NCI-H2081 (cell line): ENCODE measurements at regions not wholly inside any gene's neighbourhood (a gene's known extent, or its start where the extent isn't known, plus 50 kb on each side); places are given as distances from the start of the nearest gene placed in this dataset.
A peak's percentile ranks its signal among the peaks of the same experiment; 100 is the strongest.
"Not testable (repeated sequence)": the region's sequence is repeated elsewhere in the genome, so short reads cannot be mapped to it uniquely, and the experiment has no call there.

ENCODE experiments used
- DNase-seq, 2 experiments: peaks; one replicate each; lab custom pipeline; 2025; lab: John Stamatoyannopoulos, UW

DNA sequence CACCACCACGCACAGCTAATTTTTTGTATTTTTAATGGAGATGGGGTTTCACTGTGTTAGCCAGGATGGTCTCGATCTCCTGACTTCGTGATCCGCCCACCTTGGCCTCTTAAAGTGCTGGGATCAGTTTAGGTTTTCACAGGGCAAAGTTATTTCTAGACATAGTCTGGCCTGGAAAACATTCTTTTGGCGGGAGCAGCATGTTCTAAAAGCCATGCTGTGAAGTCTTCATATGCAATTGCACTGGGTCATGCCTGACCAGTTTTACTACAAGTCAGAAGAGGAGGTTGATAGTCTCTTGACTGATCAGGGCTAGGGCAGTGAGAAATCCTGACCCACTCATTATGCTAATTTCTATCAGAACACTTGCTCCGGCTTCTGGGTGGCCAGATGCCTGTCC, 131.6 kb upstream of the POU3F1 start:
- DNase-seq, result no peak

DNA sequence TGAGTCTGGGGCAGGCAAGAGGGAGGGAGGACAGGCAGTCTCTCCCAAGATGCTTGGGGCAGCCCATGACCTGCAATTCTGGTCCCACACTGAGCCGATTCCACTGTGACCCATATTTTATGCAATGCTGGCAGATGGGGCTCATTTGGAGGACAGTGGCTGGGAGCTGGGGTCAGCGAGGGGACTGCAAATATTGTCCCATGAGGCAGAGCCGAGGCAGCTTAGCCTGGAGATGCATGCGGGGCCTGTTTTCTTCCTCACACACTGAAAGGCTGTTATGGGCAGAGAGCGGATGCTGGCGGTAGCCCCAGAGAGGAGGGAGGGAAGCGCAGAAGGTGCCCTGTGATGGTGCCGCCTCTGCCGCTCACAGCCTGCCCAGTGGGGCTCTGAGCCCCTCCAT, 128.5 kb upstream of the POU3F1 start:
- no peak for DNase-seq

DNA sequence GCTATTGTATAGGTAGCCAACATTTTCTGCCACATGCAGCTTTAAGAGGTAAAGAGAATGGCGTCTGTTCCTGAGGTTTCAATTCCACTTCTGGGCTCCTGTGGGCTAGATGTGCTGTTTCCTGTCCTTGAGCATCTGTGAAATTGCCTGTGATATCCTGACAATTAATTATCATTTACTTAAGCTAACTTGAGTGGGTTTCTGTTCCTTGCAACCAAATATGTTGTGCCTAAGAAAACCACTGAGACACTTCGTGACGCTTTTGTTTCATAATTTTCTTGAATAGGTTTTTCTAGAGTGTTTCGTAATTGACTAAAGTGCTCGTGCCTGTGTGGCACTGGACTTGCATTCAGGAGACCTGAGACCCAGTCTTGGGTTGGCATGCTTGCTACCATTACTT, 127.3 kb upstream of the POU3F1 start:
- no peak for DNase-seq

DNA sequence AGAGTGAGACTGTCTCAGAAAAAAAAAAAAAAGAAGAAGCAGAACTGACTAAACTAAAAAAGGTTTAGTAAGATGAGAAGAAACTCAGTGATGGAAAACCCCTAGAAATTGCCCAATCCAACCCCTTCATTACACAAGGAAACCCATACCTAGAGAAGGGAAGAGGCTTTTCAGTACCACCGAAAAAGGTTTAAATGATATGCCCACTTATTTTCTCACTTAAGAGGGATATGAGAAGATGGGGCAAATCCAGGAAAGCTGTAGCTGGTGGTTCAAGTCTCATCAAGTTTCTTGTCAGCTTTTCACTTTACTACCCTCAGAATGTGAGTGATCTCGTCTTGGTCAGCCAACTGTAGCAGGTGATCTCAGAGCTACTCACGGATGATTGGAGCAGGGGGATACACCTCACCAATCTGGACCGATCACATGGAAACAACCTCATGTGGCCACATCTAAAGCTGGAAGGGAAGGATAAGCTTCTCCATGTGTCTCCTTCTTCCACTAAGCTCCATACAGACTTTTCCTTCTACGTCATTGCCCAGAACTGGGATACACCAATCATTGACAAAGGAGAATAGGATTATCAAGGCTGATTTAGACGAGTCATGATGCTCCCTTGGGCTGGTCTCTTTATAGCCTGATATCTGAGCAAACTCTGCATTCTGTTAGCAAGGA, 126.7 kb upstream of the POU3F1 start:
- no peak for DNase-seq

DNA sequence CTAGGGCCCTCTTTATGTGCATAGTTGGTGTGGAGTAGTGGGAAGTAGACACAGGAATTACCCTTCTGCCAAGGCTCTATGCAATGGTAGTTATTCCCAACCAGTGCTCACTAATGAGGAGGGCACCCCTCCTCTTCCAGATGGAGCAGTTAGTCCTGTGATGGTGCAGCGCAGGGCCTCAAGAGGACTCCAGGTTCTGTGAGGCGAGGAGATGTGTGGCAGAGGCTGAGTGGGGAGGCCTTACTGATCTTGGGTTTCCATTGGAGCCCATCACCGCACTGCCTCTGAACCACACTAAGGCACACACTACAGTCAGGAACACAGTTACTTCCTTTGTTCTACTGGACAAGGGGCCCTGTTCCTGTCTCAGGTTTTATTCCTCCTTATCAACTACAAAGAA, 122.5 kb upstream of the POU3F1 start:
- DNase-seq, result no peak

DNA sequence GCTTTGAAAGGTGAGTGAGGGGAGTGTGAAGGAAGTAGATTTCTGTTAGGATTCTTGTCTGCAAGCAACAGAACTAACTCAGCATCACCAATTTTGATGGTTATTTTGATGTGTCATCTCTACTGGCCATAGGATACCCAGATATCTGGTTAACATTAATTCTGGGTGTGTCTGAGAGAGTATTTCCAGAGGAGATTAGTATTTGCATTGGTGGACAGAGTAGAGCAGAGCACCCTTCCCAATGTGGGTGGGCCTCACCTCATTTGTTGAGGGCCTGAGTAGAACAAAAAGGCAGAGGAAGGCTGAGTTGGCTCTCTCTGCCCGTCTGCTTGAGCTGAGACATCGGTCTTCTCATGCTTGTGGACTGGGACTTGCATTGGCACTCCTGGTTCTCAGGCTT, 121.8 kb upstream of the POU3F1 start:
- DNase-seq, result no peak

DNA sequence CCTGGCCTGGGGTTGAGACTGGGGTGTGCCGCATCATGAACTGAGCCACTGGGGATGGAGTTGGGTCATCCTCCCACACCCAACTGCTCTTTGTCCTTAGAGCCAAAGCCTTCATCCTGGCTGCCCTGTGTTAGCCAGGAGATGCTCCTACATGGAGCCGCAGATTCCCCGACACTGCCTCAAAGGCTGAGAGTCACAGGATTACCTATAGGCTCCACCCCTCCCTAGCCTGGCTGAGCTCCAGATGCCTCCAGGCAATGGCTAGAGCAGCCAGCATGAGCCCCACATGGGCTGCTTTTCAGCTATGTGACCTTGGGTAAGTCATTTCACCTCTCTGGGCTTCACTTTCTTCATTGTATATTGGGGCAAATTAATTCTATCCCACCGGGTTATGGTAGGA, 119.9 kb upstream of the POU3F1 start:
- peak in 1 of 2 experiments; percentile 14 for DNase-seq

DNA sequence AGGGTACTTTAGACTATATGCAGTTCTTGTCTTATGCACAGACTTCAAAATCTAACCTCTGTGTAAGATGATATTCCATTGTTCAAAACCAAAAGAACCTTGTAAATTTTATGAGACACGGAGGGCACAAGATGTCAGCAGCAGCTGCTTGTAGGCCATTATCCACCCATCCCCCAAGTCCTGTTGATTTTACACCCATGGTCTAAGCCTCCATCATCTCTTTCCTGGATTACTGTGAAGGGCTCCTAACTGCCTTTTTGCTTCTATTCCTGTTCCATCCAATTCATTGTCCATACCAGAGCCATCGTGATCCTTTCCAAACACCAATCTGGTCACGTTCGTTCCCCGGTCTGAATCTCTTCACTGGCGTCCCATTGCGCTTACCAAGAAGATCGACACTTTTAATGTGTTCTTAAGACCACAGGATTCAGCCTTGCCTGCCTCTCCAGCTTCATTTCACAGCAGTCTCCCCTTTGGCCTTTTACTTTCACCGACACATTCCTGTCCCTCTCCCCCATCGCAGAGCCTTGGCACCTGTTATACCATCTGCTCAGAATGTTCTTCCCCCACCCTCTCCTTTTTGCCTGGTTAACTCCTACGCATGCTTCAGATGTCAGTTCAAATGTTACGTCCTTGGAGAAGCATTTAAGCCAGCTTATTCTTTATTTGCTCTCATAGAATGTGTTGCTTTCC, 107.3 kb upstream of the POU3F1 start:
- DNase-seq, result no peak

DNA sequence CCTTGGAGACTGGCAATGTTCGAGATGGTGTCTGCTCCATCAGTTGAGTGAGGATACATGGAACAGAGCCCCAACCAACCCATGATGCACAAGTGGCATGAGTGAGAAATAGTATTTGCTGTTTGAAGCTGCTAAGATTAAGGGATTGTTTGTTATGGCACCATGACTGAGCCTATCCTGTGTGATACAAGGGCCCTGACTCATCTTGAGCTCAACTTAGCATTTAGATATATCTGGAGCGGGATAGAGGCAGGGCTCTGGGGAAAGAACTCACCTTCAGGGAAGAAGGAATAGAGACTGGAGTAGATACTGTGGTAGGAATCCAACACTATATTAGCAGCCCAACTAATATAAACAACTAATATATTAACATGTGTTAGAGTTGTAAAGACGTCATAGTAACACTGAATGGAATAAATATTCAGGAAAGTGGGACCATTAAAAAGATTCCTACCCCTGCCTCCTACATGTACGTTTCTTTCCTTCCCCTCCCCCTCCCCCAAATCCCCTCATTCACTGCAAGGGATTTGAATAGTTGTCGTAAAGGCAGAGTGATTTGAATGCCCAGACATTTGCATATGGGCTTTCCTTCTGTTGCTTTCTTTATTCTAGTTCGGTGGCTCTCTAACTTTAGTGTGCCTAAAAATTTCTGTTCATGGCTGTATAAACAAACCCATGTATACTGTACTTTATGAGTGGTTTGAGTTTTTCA, 106.6 kb upstream of the POU3F1 start:
- DNase-seq, result no peak

DNA sequence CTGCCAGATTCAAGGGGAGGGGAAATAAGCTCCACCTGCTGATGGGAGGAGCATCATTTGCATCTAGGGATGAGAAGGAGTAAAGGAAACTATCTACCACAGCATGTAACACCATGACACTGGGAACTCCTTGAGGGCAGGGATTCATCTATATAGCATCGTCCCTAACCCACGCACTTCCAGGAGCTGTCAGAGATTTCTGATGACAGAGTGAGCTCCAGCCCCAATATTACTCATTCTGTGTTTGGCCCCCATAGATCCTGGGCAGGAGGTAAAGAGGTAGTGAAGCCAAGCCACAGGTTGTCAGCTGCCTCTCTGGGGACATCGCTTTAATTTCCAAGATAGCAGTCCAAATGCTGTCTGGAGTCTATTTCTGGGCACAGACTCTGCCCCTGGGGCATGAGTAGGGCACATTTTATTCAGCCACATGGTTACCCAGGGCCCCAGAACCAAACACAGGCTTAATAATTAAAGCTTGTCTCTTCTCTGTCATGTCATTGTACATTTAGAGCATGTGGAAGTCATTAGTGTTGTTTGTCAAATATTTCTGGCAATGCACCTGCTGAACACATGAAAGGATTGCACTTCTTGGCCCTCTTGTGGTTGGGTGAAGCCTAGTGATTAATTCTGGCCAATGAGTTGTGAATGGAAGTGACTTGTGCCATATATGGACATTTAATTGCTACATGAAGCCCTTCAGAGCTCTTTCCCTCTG, 105.9 kb upstream of the POU3F1 start:
- peak; percentile 93 to 99 for DNase-seq

DNA sequence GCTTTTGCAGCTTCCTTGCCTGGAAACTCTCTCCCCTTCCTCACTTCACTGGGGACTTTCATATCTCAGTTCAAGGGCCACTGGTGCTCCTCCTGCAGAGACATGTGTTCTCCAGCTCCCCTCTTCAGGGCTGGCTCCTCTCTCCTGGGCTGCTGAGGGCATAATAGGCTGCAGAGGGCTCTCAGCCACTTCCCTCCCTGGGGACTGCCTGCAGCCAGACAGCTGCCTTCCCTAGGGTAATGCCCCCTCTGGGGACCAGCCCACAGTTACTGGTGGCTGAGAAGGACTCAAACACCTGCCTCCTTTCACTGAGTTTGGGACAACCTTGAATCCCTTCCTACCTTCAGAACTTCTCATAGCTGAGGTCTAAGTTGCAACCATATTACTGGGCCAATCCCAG, 104.8 kb upstream of the POU3F1 start:
- peak in 1 of 2 experiments; percentile 58 for DNase-seq

DNA sequence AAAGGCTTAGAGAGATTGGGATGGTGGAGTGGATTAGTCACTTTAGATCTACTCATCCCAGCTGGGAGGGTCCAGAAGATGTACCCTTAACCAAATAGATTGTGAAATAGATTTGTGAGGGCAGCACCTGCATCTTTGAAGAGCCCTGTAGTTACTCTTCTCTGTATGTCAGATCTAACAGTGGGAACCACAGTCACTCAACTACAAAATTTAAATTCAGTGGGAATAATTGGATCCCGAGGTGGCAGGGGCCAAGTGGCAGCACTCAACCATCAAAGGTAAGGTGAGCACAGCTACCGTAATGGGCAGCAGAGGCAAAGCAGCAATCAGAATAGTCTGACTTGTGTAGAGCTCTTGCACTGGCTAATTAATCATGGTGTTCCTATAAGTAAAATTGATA, 99.5 kb upstream of the POU3F1 start:
- not testable (repeated sequence) for DNase-seq

DNA sequence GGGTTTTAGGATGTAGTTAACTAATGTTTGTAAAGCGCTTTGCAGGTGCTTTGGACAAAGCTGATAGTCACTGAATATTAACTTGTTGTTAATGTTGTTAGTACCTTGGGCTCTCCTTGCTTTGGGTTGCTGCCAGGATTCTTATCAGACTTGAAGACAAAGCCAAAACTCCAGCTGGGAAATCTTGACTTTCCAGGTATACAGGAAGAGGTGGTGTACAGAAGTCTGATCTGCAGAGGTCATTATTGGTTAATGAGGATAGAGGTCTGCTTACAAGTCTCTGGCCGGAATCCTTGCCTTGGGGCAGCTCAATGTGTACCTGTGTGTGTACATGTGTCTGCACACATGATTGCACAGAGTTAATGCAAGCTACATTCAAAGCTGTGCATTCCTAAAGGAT, 96.0 kb upstream of the POU3F1 start:
- DNase-seq, result no peak

DNA sequence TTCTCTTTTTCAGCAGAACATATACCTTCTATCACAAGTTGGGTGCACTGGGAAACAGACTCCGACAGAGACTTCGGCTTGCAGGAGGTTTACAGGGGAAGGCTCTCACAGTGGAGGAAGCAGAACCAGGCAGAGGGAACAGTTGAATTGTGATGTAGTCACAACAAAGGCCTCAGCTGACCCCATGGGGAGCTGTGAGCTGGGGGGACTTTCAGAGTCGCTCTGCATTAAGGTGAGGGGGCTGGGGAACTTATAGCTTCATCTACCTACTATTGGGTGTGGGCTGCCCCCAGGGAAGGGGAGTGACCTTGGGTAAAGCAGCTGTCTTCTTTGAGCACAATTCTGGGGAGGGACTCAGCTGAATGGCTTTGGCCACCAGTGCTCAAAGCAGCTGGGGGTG, 94.9 kb upstream of the POU3F1 start:
- no peak for DNase-seq

DNA sequence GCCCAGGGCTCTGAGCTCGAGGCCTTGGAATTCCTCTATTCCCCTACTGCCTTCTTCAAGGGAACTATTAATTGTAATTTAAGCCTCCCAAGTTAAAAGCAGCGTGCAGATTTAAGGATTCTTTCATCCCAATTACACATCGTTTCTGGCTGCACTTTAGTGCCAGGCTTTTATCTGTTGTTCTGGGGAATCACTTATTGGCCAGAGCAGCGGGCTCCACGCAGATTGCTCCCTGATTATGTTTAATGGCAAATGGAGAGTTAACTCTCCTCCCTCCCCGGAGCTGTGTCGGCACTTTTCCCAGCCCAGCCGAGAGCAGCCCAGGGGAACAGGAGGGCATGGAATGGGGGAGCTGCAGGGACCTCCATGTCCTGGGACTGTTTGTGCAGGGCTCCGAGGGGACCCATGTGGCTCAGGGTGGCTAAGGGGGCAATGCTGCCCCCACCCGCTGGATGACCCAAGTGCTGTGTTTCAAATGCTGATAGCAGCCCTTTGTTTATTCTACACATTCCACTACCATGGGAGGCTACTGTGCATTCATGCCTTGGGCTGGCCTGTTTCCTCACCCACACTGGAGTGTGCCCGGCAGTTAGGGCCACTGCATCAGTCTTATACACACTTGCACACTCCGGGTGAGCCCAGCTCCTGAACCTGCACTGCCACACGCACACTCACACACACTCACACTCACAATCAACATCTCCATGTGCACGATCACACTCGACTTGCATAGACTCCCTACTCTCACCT, 93.3 kb upstream of the POU3F1 start:
- no peak for DNase-seq

DNA sequence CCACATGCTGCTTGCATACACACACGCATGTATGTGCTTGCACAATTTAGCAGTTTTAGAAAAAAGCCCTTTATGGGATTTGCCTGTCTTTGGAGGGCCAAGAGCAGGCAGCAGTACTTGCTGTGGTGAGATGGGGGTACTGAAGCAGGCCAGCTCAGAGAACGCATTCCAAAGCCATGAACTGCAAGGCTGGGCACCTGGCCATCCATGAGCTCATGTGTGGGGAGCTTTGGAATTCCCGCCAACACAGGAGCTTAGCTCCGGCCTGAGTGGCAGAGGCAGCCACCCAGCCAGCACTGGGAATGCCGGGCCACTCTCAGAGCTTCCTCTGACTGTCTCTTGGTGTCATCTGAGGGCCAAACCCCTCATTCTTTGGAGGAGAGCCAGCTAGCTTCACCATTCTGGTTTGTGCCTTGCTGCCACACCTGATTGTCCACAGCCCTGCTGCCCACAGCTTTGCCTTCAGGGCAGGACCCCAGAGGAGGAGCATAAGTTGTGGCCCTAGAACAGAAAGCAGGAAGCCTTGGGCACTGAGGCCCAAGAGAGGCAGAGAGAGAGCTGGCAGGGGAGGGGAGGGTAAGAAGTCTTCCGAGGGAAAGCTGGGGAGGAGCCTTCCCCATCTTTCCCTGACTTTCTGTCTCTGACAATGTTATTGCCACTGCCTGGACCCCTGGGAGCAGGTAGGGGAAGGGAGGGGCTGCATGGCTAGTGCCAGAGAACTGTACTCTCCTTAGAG, 92.1 kb upstream of the POU3F1 start:
- DNase-seq, result peak in 1 of 2 experiments; percentile 27

DNA sequence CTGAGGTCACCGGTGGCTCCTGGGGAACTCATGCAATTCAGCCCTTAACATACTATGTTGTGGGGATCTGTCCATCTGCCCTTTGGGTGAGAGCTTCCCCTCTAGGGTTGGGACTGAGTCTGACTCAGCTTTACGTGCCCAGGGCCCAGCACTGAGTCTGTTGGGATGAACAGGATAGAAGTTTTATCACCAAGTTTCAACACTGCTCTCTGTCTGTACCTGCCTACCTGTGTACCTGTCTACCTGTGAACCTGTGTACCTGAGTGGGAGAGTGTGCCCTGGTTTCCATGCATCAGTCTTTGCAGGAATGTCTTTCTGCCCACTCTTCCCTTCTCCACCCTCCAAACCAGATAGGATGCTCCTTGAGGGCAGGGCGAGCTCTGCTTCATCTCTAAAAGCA, 90.6 kb upstream of the POU3F1 start:
- DNase-seq, result no peak

DNA sequence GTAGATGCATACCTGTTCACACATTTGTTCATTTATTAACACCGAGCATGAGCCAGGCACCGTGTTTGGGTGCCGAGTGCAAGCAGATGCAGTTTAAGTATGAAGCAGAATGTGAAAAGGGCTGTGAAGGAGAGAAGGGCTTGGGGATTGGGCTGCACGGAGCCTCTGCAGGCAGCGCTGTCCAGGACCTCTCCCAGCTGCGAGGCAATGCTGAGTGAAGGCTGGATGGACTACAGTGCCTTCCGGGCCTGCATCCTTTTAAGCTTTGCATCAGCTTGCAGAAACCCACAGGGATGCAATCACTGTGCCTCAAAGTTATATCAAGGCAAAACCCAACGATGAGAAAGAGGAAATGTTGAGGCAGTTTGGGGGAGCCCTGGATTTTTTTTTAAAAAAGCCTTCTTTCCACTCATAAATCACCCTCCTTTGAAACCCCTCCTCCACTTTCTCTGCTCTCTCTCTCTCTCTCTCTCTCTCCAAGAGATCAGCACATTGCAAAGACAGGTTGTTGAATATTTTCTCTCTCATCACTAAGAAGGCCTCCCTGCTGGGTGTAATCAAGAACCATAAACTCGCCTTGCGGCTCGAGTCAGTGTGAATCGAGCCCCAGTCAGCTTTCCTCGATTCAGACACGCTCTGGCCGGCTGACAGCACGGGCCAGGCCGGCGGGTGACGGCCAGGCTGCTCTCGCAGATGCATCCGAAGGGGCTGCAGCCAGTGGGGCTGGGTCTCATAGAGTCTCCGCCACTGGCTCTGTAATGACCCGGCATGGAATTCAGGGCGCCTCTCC, 89.2 kb upstream of the POU3F1 start:
- DNase-seq, result no peak

DNA sequence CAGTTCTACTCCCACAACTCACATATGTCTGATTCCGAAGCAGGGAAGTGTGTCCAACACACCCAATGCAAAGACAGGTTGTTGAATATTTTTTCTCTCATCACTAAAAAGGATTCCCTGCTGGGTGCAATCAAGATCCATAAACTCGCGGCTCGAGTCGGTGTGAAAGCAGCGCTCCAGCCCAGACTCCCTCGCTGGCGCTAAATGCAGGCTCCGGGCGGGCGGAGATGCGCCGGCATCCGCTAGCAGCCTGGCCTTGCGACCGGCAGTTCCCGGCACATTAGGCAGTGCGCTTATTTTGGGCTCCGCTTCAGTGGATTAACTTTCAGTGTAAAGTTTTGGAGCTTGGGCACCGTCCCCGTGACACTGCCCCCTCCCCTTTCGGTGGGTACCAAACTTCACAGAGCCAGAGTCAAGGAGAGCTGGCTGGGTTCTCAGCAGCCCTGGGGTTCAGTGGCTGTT, 87.7 kb upstream of the POU3F1 start:
- DNase-seq, result no peak

DNA sequence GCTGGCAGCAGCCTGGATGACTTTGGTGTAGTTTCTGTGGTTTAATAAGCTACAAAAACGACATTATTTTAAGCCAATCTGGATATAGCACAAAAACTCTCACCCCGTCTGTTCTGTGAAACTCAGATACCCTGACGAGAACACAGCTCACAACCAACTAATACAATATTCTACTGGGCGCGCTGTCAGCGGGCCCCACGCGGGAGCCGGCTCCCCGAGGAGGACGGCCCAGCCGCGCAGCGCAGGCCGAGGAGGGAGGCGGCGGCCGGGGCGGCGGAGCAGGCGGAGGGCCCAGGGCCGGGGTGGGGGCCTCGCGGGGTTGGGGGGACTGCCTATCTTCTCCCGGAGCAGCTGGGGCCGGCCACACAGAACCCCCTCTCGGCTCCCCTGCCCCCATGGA, 87.2 kb upstream of the POU3F1 start:
- DNase-seq, result no peak
